Esophagus squamous epithelium (tissue), 5 donors: ENCODE measurements at regions not wholly inside any gene's neighbourhood (a gene's known extent, or its start where the extent isn't known, plus 50 kb on each side); places are given as distances from the start of the nearest gene placed in this dataset.

Source experiments
- DNase-seq: peaks from one replicate; lab custom pipeline; 2025; lab: John Stamatoyannopoulos, UW
- H3K27ac ChIP-seq, 4 donors: fragments of 200-600 bp; sonication (generic); one replicate each; pipeline ENCODE4 v1.5.1; 2016 to 2019; ENCODE audit warnings: mild to moderate bottlenecking in 1 of 4
- H3K27me3 ChIP-seq, 4 donors: fragments of 200-600 bp; sonication (generic); 1 replicate in 3 of 4; 2 replicates in 1 of 4; pipeline versions ENCODE4 v1.5.1 to v1.6.0; 2017 to 2021; ENCODE audit warnings: antibody characterized with exemption in 1 of 4
- H3K36me3 ChIP-seq, 3 donors: fragments of 200-600 bp; sonication (generic); one replicate each; pipeline ENCODE4 v1.5.1; 2016 to 2019
- H3K4me1 ChIP-seq, 3 donors: fragments of 200-600 bp; sonication (generic); one replicate each; pipeline ENCODE4 v1.5.1; 2017 to 2019
- H3K4me3 ChIP-seq, 4 donors: fragments of 200-600 bp; sonication (generic); 1 replicate in 3 of 4; 2 replicates in 1 of 4; pipeline ENCODE4 v1.5.1; 2016 to 2019; ENCODE audit warnings: mild to moderate bottlenecking in 2 of 4, moderate library complexity in 1 of 4
- H3K9me3 ChIP-seq, 3 donors: fragments of 200-600 bp; sonication (generic); one replicate each; pipeline ENCODE4 v1.5.1; 2016 to 2019
- POLR2A ChIP-seq, 4 donors: fragments of 450-650 bp; IDR thresholded peaks; one replicate each; pipeline ENCODE4 v1.6.1; 2017; ENCODE audit warnings: antibody characterized with exemption in 4 of 4, mild to moderate bottlenecking in 4 of 4, moderate library complexity in 3 of 4
- WGBS, 2 donors: methylation state at CpG; one replicate each; pipeline ENCODE4 v1.1.5; 2018; 5-methylcytosine and 5-hydroxymethylcytosine counted together
- intact Hi-C: fragments of 100-400 bp; cut with DNase I; formaldehyde crosslinking; loops from one replicate; pipeline ENCODE4 v1.15.0; 2022
- TF ChIP-seq, protein P1 (sequence below), 6 experiments: fragments of 450-650 bp in 4 of 6; fragments of 200-600 bp in 2 of 6; sonication (generic) in 2 of 6; IDR thresholded peaks; one replicate each; pipeline ENCODE4 v1.5.1; 2016 to 2019; ENCODE audit warnings: antibody characterized with exemption in 6 of 6, mild to moderate bottlenecking in 4 of 6, moderate library complexity in 4 of 6
- donor health status: DM: yes; HTN: yes; CAD: no.

DNA sequence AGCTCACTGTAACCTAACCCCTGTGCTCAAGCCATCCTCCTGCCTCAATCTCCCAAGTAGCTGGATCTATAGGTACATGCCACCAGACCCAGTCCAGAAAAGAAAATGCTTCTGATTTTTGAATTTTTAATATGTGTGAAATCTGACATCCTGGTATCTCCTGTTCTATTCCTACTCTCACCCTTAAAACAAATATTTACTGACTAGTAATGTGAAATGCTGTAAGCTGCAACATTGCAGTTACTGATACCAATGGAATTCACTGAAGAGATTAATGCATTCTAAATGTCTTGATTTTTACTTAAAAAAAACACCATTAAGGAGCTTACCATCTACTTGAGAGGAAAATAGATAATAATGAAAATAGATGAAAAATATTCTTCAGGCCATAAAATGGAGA is 162.7 kb upstream of the TSLP start:
- Histone ChIP-seq H3K4me1 (peaks cover 0 to 10% (median 5%) of the 10 kb centered on the region in 3 donors), H3K36me3 (no peaks in the 10 kb centered on the region), H3K27ac (no peak overlapping the region), H3K27me3 (no peaks in the 10 kb centered on the region), H3K9me3 (peaks cover 0 to 4% (median 0%) of the 10 kb centered on the region in 3 donors), H3K4me3 (no peak overlapping the region)
- intact Hi-C loops: no loop called here
- no peak for DNase-seq
- TF ChIP-seq POLR2A (IDR thresholded peaks at IDR 0.05): no peak
- TF ChIP-seq, protein P1, sequence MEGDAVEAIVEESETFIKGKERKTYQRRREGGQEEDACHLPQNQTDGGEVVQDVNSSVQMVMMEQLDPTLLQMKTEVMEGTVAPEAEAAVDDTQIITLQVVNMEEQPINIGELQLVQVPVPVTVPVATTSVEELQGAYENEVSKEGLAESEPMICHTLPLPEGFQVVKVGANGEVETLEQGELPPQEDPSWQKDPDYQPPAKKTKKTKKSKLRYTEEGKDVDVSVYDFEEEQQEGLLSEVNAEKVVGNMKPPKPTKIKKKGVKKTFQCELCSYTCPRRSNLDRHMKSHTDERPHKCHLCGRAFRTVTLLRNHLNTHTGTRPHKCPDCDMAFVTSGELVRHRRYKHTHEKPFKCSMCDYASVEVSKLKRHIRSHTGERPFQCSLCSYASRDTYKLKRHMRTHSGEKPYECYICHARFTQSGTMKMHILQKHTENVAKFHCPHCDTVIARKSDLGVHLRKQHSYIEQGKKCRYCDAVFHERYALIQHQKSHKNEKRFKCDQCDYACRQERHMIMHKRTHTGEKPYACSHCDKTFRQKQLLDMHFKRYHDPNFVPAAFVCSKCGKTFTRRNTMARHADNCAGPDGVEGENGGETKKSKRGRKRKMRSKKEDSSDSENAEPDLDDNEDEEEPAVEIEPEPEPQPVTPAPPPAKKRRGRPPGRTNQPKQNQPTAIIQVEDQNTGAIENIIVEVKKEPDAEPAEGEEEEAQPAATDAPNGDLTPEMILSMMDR (IDR thresholded peaks at IDR 0.05): no peak

DNA sequence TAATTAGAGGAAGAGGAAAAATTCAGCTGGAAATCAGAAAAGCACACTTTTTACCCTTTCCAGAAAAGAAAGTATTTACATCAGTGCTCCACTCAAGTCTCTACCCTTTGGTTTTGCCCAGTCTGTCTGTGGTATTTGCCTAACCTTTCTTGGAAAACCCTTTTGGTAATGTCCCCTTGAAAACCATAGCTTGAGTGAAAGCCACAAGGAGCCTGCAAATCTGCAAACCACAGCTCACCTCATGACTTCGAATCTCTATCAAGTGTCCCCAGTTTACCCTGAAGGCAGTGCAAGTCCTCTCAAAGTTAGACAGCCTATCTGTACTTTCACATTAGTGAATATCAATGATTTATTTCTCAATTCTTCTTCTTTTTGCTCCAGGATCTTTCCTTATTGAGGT is 162.1 kb upstream of the TSLP start:
- H3K9me3 ChIP-seq: peaks cover 0 to 4% (median 0%) of the 10 kb centered on the region in 3 donors
- no peak overlapping the region for H3K4me3 ChIP-seq
- H3K36me3 ChIP-seq: no peaks in the 10 kb centered on the region
- 8 to 31% methylated on average over 1 of the region's 1 CpG for WGBS, 2 donors
- peaks cover 0 to 10% (median 5%) of the 10 kb centered on the region in 3 donors for H3K4me1 ChIP-seq
- no peak for DNase-seq
- intact Hi-C loops: no loop called here
- no peak overlapping the region for H3K27ac ChIP-seq
- TF ChIP-seq, protein P1 (IDR thresholded peaks at IDR 0.05): no peak
- no peak for TF ChIP-seq POLR2A (IDR thresholded peaks at IDR 0.05)
- H3K27me3 ChIP-seq: no peaks in the 10 kb centered on the region

DNA sequence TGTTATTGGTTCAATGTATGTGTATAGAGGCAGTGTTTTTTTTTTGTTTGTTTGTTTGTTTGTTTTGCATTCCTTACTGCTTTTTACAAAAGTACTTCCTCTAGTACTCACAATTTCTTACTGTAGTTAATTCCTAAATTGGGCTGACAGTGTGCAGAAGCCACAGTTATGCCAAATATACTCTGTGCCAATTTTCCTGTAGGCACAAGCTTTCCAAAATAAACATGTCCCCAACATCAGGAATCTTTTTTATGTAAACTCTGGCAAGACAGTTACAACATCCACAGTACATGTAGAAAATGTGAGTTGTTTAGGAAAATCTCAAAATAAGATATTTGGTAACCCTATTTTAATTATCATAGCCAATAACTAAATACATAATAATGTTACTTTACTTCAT is 161.6 kb upstream of the TSLP start:
- Histone ChIP-seq H3K36me3 (no peaks in the 10 kb centered on the region), H3K4me3 (no peak overlapping the region), H3K4me1 (peaks cover 0 to 10% (median 5%) of the 10 kb centered on the region in 3 donors), H3K9me3 (peaks cover 0 to 4% (median 0%) of the 10 kb centered on the region in 3 donors), H3K27me3 (no peaks in the 10 kb centered on the region), H3K27ac (no peak overlapping the region)
- no peak for DNase-seq
- TF ChIP-seq, protein P1 (IDR thresholded peaks at IDR 0.05): no peak
- TF ChIP-seq POLR2A (IDR thresholded peaks at IDR 0.05): no peak
- intact Hi-C loops: no loop called here

DNA sequence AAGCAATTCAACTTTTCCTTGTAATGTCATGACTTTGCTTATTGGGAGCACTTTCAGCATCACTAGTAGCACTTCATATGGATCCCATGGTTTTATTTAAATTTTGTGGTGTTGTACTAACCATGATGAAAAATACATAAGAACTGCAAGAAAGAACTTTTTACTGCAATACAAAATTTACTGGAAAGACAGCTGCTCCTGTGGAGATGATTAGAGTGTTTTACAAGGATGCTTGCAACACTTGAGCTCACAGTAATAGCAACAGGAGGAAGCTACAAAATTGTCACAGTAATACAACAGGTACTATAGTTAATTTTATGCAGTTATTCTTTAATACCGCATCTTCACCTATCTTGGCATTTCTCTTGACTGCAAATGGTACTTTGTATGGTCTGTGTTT is 158.3 kb upstream of the TSLP start:
- Histone ChIP-seq H3K4me3 (no peak overlapping the region), H3K4me1 (peaks cover 0 to 37% (median 16%) of the 10 kb centered on the region in 3 donors), H3K27me3 (no peaks in the 10 kb centered on the region), H3K9me3 (no peaks in the 10 kb centered on the region), H3K36me3 (no peaks in the 10 kb centered on the region), H3K27ac (no peak overlapping the region)
- DNase-seq: no peak
- intact Hi-C loops: no loop called here
- WGBS, 2 donors: 97 to 100% methylated on average over 1 of the region's 1 CpG
- TF ChIP-seq, protein P1 (IDR thresholded peaks at IDR 0.05): no peak
- no peak for TF ChIP-seq POLR2A (IDR thresholded peaks at IDR 0.05)

DNA sequence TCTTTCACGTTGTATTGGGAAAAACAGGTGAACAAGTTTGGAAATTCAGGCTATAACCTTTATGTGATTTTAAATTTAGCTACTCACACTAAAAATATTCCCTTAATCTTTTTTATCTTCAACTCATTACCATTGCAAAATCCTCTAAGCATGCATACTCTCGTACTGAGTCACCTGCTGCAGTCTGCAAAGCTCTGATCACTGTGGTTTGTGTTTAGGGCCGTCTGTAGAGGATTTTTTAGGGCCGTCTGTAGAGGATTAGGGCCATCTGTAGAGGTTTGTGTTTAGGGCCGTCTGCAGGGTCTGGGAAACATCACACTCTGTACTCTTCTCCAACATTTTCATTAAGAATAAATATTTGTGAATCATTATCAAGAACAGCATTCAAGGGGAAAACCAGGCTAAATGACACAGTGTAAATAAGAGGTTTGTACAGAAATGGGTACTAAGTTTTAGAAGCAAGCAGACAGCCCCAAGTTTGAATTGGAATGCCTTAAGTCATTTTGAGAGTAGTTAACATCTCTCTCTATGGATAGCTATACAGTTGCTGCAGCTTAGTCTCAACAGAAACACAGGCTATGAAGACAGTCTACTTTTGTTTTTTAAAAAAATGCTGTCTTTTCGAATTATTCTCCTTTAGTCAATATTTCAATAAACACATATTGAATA is 155.0 kb upstream of the TSLP start:
- H3K36me3 ChIP-seq: no peaks in the 10 kb centered on the region
- no peak for DNase-seq
- WGBS, 2 donors: 17 to 21% methylated on average over 6 of the region's 6 CpGs
- no peak overlapping the region for H3K4me3 ChIP-seq
- no peak overlapping the region for H3K27ac ChIP-seq
- no peak for TF ChIP-seq POLR2A (IDR thresholded peaks at IDR 0.05)
- TF ChIP-seq, protein P1 (IDR thresholded peaks at IDR 0.05): no peak
- intact Hi-C loops: no loop called here
- H3K27me3 ChIP-seq: no peaks in the 10 kb centered on the region
- no peaks in the 10 kb centered on the region for H3K9me3 ChIP-seq
- peaks cover 0 to 27% (median 11%) of the 10 kb centered on the region in 3 donors for H3K4me1 ChIP-seq
